PC-9 (cell line): ENCODE measurements at regions not wholly inside any gene's neighbourhood (a gene's known extent, or its start where the extent isn't known, plus 50 kb on each side); places are given as distances from the start of the nearest gene placed in this dataset.

ENCODE experiments used
- BruUV-seq: library from RNA; stranded (reverse); fragments of 400-500 nt; replicated peaks from 2 replicates; lab custom pipeline; 2021; lab: Mats Ljungman, UMichigan
- CTCF ChIA-PET: fragments of 300-600 bp; sonication (Branson Sonifier 250); formaldehyde crosslinking; loops from one replicate; lab custom pipeline; 2022; ENCODE audit warnings: antibody characterized with exemption; lab: Charles Lee
- POLR2A ChIA-PET: fragments of 300-600 bp; sonication (Branson Sonifier 250); formaldehyde crosslinking; loops from one replicate; lab custom pipeline; 2022; ENCODE audit warnings: antibody characterized with exemption; ENCODE audit not compliant: unreplicated experiment; lab: Charles Lee
- DNase-seq, 2 experiments: peaks; one replicate each; pipeline versions ENCODE4 v3.0.0 to v3.0.0-alpha.2; 2015 to 2022; ENCODE audit warnings: mixed read lengths in 1 of 2
- H2AFZ ChIP-seq: fragments of 200-600 bp; sonication (generic); 2 replicates; pipeline ENCODE4 v1.8.1; 2017; ENCODE audit warnings: antibody characterized with exemption
- H3F3A ChIP-seq: fragments of 200-600 bp; sonication (generic); 2 replicates; pipeline ENCODE4 v1.8.1; 2017; ENCODE audit warnings: antibody characterized with exemption, mild to moderate bottlenecking, low read depth; ENCODE audit not compliant: insufficient read depth
- H3K27ac ChIP-seq: fragments of 200-600 bp; sonication (generic); 2 replicates; pipeline ENCODE4 v1.6.1; 2016; ENCODE audit warnings: mixed run types
- H3K27me3 ChIP-seq: fragments of 200-600 bp; sonication (generic); 2 replicates; pipeline ENCODE4 v1.6.1; 2016; ENCODE audit warnings: low read depth, mixed run types; ENCODE audit not compliant: insufficient read depth
- H3K36me3 ChIP-seq: fragments of 200-600 bp; sonication (generic); 2 replicates; pipeline ENCODE4 v1.6.1; 2016; ENCODE audit warnings: low read depth, mixed run types
- H3K4me1 ChIP-seq: fragments of 200-600 bp; sonication (generic); replicated peaks from 2 replicates; pipeline ENCODE4 v1.6.1; 2016; ENCODE audit warnings: mixed run types; ENCODE audit not compliant: insufficient read depth
- H3K4me2 ChIP-seq: fragments of 200-600 bp; sonication (generic); 2 replicates; pipeline ENCODE4 v1.6.1; 2017; ENCODE audit warnings: mixed run types
- H3K4me3 ChIP-seq: fragments of 200-600 bp; sonication (generic); 2 replicates; pipeline ENCODE4 v1.6.1; 2016; ENCODE audit warnings: mixed run types
- H3K79me2 ChIP-seq: fragments of 200-600 bp; sonication (generic); 2 replicates; pipeline ENCODE4 v1.6.1; 2017; ENCODE audit warnings: low read depth, mixed run types
- H3K9me2 ChIP-seq: fragments of 200-600 bp; sonication (generic); 2 replicates; pipeline ENCODE4 v1.8.1; 2017; ENCODE audit warnings: mild to moderate bottlenecking; ENCODE audit not compliant: insufficient read depth
- H3K9me3 ChIP-seq: fragments of 200-600 bp; sonication (generic); 2 replicates; pipeline ENCODE4 v1.8.1; 2016; ENCODE audit warnings: low read depth; ENCODE audit not compliant: insufficient read depth
- H4K20me1 ChIP-seq: fragments of 200-600 bp; sonication (generic); 2 replicates; pipeline ENCODE4 v1.8.1; 2017; ENCODE audit not compliant: insufficient read depth
- EZH2 ChIP-seq: fragments of 200-600 bp; sonication (generic); IDR thresholded peaks from 2 replicates; pipeline ENCODE4 v1.8.0; 2017; ENCODE audit warnings: antibody characterized with exemption, low read depth
- intact Hi-C: fragments of 100-400 bp; cut with micrococcal nuclease; formaldehyde crosslinking; loops from one replicate; pipeline ENCODE4 v1.10.0; 2022; ENCODE audit not compliant: unreplicated experiment
- TF ChIP-seq, protein P1 (sequence below): fragments of 200-600 bp; sonication (generic); conservative IDR thresholded peaks from 2 replicates; pipeline ENCODE4 v1.6.1; 2017; ENCODE audit warnings: mixed run types, antibody characterized with exemption, mild to moderate bottlenecking, moderate library complexity

DNA sequence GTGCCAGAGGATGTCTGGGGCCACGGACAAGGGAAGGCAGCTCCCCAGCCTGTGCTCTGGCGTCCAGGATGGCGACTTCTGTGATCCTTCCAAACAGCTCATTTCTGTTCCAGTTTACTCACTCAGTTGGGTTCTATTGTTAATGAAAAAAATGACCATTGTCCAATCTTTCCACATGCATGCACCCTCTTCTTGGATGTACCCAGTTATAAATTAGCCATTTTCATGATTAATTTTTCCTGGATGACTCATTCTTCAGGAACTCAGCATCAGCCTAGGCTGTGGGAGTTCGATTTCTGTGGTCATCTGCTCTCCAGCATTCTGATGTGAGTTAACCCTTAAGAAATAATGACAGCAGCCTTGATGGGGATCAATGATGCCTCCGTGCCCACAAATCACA, 926.8 kb downstream of the BCL11B start:
- DNase-seq, result no peak
- intact Hi-C loops, result no loop called here

DNA sequence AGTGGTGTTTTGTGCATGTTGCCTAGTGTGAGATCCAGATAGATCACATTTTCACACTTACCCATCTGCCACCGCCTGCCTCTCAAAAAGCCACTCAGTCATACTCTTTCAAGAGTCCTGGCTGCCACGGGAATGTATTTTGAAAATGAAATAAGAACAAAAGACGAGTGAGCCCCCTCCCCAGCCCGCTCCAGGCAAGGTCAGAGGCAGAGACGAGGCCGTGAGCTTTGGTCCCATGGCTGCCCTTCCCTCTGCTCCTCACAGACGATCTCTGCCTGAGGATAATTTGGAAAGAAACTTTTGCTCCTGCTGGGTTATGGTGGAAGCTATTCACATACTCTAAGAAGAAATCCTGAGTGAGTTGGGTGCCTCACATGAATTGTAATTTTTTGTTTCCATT, 924.3 kb downstream of the BCL11B start:
- POLR2A ChIA-PET, result no interaction called here

More for the DNA sequence above, 926.8 kb downstream of the BCL11B start:
- Histone ChIP-seq H4K20me1 (no peaks in the 10 kb centered on the region), H3K9me3 (no peaks in the 10 kb centered on the region), H3K4me1 (no peaks in the 10 kb centered on the region), H3K36me3 (no peaks in the 10 kb centered on the region), H3K4me2 (no peak overlapping the region), H2AFZ (no peak overlapping the region), H3F3A (no peaks in the 10 kb centered on the region), H3K27me3 (no peaks in the 10 kb centered on the region), H3K79me2 (no peaks in the 10 kb centered on the region), H3K9me2 (no peaks in the 10 kb centered on the region), H3K27ac (no peak overlapping the region), H3K4me3 (no peak overlapping the region)
- BruUV-seq, result no TSS peak
- TF ChIP-seq, protein P1, sequence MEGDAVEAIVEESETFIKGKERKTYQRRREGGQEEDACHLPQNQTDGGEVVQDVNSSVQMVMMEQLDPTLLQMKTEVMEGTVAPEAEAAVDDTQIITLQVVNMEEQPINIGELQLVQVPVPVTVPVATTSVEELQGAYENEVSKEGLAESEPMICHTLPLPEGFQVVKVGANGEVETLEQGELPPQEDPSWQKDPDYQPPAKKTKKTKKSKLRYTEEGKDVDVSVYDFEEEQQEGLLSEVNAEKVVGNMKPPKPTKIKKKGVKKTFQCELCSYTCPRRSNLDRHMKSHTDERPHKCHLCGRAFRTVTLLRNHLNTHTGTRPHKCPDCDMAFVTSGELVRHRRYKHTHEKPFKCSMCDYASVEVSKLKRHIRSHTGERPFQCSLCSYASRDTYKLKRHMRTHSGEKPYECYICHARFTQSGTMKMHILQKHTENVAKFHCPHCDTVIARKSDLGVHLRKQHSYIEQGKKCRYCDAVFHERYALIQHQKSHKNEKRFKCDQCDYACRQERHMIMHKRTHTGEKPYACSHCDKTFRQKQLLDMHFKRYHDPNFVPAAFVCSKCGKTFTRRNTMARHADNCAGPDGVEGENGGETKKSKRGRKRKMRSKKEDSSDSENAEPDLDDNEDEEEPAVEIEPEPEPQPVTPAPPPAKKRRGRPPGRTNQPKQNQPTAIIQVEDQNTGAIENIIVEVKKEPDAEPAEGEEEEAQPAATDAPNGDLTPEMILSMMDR, result no peak
- no peak for TF ChIP-seq EZH2
- ChIA-PET CTCF (no interaction called here), POLR2A (no interaction called here)

DNA sequence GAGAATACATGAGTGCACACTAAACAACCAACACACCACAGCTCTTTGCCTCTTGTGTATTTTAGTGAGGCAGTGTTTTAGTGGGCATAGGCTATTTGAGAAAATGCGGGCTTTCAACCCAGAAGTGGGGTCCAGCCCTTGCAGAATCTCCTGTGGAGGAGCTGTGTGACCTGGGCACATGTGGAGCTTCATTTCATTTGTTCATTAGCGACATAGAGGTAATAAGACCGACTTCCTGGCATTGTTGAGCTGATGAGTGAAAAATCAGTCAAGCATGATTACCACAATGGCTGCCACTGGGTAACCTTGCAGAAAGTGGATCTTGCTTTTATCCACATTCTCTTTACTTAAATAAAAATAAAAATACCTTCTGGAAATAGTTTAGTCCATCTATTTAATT, 923.5 kb downstream of the BCL11B start:
- ChIA-PET CTCF (no interaction called here), POLR2A (no interaction called here)
- Histone ChIP-seq H3K27me3 (no peaks in the 10 kb centered on the region), H3K9me2 (no peaks in the 10 kb centered on the region), H3K79me2 (no peaks in the 10 kb centered on the region), H3K36me3 (no peaks in the 10 kb centered on the region), H3K27ac (no peak overlapping the region), H2AFZ (no peak overlapping the region), H3K4me3 (no peak overlapping the region), H3F3A (no peaks in the 10 kb centered on the region), H4K20me1 (no peaks in the 10 kb centered on the region), H3K4me2 (no peak overlapping the region), H3K4me1 (no peaks in the 10 kb centered on the region), H3K9me3 (no peaks in the 10 kb centered on the region)
- no peak for DNase-seq
- TF ChIP-seq EZH2, result no peak
- TF ChIP-seq, protein P1, result no peak
- BruUV-seq, result no TSS peak
- intact Hi-C loops, result no loop called here

More for the DNA sequence above, 924.3 kb downstream of the BCL11B start:
- Histone ChIP-seq H3K4me1 (no peaks in the 10 kb centered on the region), H4K20me1 (no peaks in the 10 kb centered on the region), H3K79me2 (no peaks in the 10 kb centered on the region), H3K36me3 (no peaks in the 10 kb centered on the region), H3K4me3 (no peak overlapping the region), H3K27ac (no peak overlapping the region), H3F3A (no peaks in the 10 kb centered on the region), H3K9me3 (no peaks in the 10 kb centered on the region), H3K27me3 (no peaks in the 10 kb centered on the region), H3K4me2 (no peak overlapping the region), H2AFZ (no peak overlapping the region), H3K9me2 (no peaks in the 10 kb centered on the region)
- TF ChIP-seq, protein P1, result no peak
- BruUV-seq, result no TSS peak
- intact Hi-C loops, result no loop called here
- CTCF ChIA-PET, result no interaction called here
- DNase-seq, result no peak
